ENCODE measurements at regions not wholly inside any gene's neighbourhood (a gene's known extent, or its start where the extent isn't known, plus 50 kb on each side); places are given as distances from the start of the nearest gene placed in this dataset.

GRCh38 chr13:53204598-53204997, 176.0 kb downstream of the OLFM4 start:
- no peak for DNase-seq (ENCODE audit: low spot score)

- peak; percentile 43 for DNase-seq (ENCODE audit: low spot score)
Observed at GRCh38 chr13:53206455-53206854, 177.8 kb downstream of the OLFM4 start.

GRCh38 chr13:53207556-53207955, 178.9 kb downstream of the OLFM4 start:
- no peak for DNase-seq (ENCODE audit: low spot score)

- DNase-seq (ENCODE audit: low spot score), result no peak
Observed at GRCh38 chr13:53214433-53214832, 185.8 kb downstream of the OLFM4 start.

- no peak for DNase-seq (ENCODE audit: low spot score)
Observed at GRCh38 chr13:53215563-53215962, 186.9 kb downstream of the OLFM4 start.

- no peak for DNase-seq (ENCODE audit: low spot score)
Observed at GRCh38 chr13:53216773-53217172, 188.2 kb downstream of the OLFM4 start.

- no peak for DNase-seq (ENCODE audit: low spot score)
Observed at GRCh38 chr13:53217194-53217593, 188.6 kb downstream of the OLFM4 start.

- no peak for DNase-seq (ENCODE audit: low spot score)
Observed at GRCh38 chr13:53220038-53220437, 191.4 kb downstream of the OLFM4 start.

GRCh38 chr13:53237696-53238095, 209.1 kb downstream of the OLFM4 start:
- no peak for DNase-seq (ENCODE audit: low spot score)

- no peak for DNase-seq (ENCODE audit: low spot score)
Observed at GRCh38 chr13:53238261-53238660, 209.6 kb downstream of the OLFM4 start.

GRCh38 chr13:53240401-53241025, 211.9 kb downstream of the OLFM4 start:
- no peak for DNase-seq (ENCODE audit: low spot score)

GRCh38 chr13:53241891-53242348, 213.3 kb downstream of the OLFM4 start:
- DNase-seq (ENCODE audit: low spot score), result no peak

GRCh38 chr13:53249236-53249635, 220.6 kb downstream of the OLFM4 start:
- no peak for DNase-seq (ENCODE audit: low spot score)

GRCh38 chr13:53250272-53250875, 221.8 kb downstream of the OLFM4 start:
- DNase-seq (ENCODE audit: low spot score), result peak; percentile 45

- DNase-seq (ENCODE audit: low spot score), result no peak
Observed at GRCh38 chr13:53250977-53251376, 222.4 kb downstream of the OLFM4 start.

GRCh38 chr13:53254500-53254899, 225.9 kb downstream of the OLFM4 start:
- DNase-seq (ENCODE audit: low spot score), result no peak

- no peak for DNase-seq (ENCODE audit: low spot score)
Observed at GRCh38 chr13:53255795-53256194, 227.2 kb downstream of the OLFM4 start.

- no peak for DNase-seq (ENCODE audit: low spot score)
Observed at GRCh38 chr13:53260594-53260993, 232.0 kb downstream of the OLFM4 start.

- DNase-seq (ENCODE audit: low spot score), result no peak
Observed at GRCh38 chr13:53264751-53265385, 236.3 kb downstream of the OLFM4 start.

GRCh38 chr13:53266757-53267156, 238.1 kb downstream of the OLFM4 start:
- DNase-seq (ENCODE audit: low spot score), result no peak

GRCh38 chr13:53269634-53270033, 241.0 kb downstream of the OLFM4 start:
- DNase-seq (ENCODE audit: low spot score), result no peak

GRCh38 chr13:53272873-53273272, 244.3 kb downstream of the OLFM4 start:
- DNase-seq (ENCODE audit: low spot score), result no peak

- DNase-seq (ENCODE audit: low spot score), result no peak
Observed at GRCh38 chr13:53276265-53276664, 247.7 kb downstream of the OLFM4 start.

- DNase-seq (ENCODE audit: low spot score), result no peak
Observed at GRCh38 chr13:53281677-53282076, 253.1 kb downstream of the OLFM4 start.

Data from COLO829 (cell line).